ENCODE measurements at regions not wholly inside any gene's neighbourhood (a gene's known extent, or its start where the extent isn't known, plus 50 kb on each side); places are given as distances from the start of the nearest gene placed in this dataset.

DNA sequence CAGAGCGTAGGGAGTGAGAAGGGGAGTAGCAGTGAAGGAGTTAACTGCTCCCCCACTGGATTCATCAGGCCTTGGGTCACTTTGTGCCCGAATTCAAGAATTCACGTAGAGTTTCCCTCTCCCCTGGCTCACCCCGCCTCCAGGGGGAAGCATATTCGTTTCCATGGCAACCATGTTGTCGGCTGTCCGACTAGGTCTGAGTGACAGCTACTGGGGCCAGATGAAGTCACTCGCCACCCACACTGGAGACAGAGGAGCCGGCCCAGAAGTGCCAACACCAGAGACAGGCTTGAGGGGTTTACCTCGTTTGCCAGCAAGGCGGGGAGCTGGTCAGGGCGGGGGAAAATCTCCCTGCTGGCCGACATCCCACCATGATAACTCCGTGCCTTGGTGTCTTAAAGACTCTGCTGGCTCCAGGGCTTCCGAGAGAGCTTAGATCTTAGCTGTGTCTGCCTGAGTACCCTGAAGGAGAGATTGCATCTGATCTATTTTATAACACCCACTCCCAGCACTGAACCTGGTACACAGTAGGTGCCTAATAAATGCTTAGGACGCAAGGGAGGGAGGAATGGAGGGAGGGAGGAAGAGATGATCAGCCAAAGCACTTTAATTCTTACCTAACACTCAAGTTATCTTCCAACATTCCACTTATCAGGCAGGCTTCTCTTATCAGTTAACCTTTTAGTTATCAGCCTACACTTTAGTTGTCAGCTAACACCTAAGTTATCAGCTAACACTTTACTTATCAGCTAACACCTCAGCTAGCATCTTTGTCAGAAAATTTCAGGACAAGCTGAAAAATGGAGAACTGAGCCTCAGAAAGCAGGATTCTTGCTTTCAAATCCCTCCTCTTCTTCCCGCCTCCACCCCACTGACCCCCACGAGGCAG, 57.2 kb upstream of the ZNRF4 start:
- no peak for TF ChIP-seq POLR2A (IDR thresholded peaks at IDR 0.05)
- TF ChIP-seq, protein P1, sequence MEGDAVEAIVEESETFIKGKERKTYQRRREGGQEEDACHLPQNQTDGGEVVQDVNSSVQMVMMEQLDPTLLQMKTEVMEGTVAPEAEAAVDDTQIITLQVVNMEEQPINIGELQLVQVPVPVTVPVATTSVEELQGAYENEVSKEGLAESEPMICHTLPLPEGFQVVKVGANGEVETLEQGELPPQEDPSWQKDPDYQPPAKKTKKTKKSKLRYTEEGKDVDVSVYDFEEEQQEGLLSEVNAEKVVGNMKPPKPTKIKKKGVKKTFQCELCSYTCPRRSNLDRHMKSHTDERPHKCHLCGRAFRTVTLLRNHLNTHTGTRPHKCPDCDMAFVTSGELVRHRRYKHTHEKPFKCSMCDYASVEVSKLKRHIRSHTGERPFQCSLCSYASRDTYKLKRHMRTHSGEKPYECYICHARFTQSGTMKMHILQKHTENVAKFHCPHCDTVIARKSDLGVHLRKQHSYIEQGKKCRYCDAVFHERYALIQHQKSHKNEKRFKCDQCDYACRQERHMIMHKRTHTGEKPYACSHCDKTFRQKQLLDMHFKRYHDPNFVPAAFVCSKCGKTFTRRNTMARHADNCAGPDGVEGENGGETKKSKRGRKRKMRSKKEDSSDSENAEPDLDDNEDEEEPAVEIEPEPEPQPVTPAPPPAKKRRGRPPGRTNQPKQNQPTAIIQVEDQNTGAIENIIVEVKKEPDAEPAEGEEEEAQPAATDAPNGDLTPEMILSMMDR (IDR thresholded peaks at IDR 0.05 in 4 of 5, conservative IDR thresholded peaks at IDR 0.05 in 1 of 5) = no peak

Data from gastrocnemius medialis (tissue), 4 donors.